ENCODE measurements at regions not wholly inside any gene's neighbourhood (a gene's known extent, or its start where the extent isn't known, plus 50 kb on each side); places are given as distances from the start of the nearest gene placed in this dataset.

DNA sequence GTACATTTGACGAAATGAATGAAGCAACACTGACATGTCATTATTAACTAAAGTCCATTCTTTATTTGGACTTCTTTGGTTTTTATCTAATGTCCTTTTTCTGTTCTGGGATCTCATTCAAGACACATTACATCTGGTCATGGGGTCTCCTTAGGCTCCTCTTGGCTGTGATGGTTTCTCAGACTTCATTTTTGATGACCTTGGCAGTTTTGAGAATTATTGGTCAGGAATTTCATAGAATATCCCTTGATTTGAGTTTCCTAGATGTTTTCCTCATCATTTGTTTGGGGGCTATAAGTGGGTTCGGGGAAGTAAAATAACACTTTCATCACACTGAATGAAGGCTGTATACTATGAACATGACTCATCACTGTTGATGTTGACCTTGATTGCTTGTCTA lies 770.6 kb downstream of the AACS start:
- DNase-seq (ENCODE audit: low spot score) = no peak
- no peak overlapping the region for H3K27ac ChIP-seq
- CTCF ChIA-PET = no interaction called here
- POLR2A ChIA-PET (ENCODE audit: low non-redundant PET) = no interaction called here
- TF ChIP-seq, protein P1, sequence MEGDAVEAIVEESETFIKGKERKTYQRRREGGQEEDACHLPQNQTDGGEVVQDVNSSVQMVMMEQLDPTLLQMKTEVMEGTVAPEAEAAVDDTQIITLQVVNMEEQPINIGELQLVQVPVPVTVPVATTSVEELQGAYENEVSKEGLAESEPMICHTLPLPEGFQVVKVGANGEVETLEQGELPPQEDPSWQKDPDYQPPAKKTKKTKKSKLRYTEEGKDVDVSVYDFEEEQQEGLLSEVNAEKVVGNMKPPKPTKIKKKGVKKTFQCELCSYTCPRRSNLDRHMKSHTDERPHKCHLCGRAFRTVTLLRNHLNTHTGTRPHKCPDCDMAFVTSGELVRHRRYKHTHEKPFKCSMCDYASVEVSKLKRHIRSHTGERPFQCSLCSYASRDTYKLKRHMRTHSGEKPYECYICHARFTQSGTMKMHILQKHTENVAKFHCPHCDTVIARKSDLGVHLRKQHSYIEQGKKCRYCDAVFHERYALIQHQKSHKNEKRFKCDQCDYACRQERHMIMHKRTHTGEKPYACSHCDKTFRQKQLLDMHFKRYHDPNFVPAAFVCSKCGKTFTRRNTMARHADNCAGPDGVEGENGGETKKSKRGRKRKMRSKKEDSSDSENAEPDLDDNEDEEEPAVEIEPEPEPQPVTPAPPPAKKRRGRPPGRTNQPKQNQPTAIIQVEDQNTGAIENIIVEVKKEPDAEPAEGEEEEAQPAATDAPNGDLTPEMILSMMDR (conservative IDR thresholded peaks at IDR 0.05; ENCODE audit: low read depth) = no peak

DNA sequence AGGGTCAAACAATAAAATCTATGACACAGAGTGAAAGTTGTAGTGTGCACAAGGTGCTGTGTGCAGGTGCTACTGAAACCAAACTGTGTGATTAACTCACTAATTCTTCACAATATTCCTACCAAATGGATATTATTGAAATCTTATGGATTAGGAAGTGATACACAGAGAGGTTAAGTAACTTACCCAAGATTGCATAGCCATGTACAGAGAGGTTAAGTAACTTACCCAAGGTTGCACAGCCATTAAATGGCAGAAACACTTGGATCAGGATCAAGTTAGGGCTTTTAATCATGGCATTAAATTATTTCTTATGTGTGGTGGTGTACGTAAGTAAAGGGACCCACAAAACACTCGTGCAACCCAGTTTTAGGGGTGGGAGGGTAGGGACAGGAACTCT lies 771.4 kb downstream of the AACS start:
- POLR2A ChIA-PET (ENCODE audit: low non-redundant PET) = no interaction called here
- no peak overlapping the region for H3K27ac ChIP-seq
- CTCF ChIA-PET = no interaction called here
- DNase-seq (ENCODE audit: low spot score) = no peak
- TF ChIP-seq, protein P1 (conservative IDR thresholded peaks at IDR 0.05; ENCODE audit: low read depth) = no peak

GRCh38 chr12:125841332-125841731 lies 776.1 kb downstream of the AACS start:
- DNase-seq (ENCODE audit: low spot score) = no peak
- ChIA-PET POLR2A (ENCODE audit: low non-redundant PET) (no interaction called here), CTCF (no interaction called here)
- no peak overlapping the region for H3K27ac ChIP-seq
- TF ChIP-seq, protein P1 (conservative IDR thresholded peaks at IDR 0.05; ENCODE audit: low read depth) = no peak

- ChIA-PET CTCF (no interaction called here), POLR2A (ENCODE audit: low non-redundant PET) (no interaction called here)
- DNase-seq (ENCODE audit: low spot score) = no peak
- TF ChIP-seq, protein P1 (conservative IDR thresholded peaks at IDR 0.05; ENCODE audit: low read depth) = no peak
- H3K27ac ChIP-seq = no peak overlapping the region
Observed at GRCh38 chr12:125852116-125852515, 786.9 kb downstream of the AACS start.

DNA sequence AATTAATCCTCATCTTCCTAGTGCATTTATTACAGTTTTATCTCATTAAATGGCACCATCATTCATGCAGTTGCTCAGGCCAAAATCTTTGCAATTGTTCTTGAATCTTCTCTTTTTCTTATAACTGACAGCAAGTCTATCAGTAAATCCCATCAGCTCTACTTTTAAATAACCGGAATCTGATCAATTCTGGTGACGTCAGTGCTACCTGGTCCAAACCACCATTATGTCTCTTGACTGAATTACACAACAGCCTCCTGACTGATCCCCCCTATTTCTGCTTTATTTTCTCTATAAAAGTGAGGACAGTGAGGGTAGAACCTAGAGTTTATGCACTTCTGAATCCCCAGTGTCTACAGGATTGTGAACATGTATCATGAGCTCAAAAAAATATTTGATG lies 787.4 kb downstream of the AACS start:
- ChIA-PET POLR2A (ENCODE audit: low non-redundant PET) (no interaction called here), CTCF (no interaction called here)
- DNase-seq (ENCODE audit: low spot score) = no peak
- H3K27ac ChIP-seq = no peak overlapping the region
- TF ChIP-seq, protein P1 (conservative IDR thresholded peaks at IDR 0.05; ENCODE audit: low read depth) = no peak

GRCh38 chr12:125853670-125854069 lies 788.4 kb downstream of the AACS start:
- H3K27ac ChIP-seq = no peak overlapping the region
- CTCF ChIA-PET = no interaction called here
- no peak for DNase-seq (ENCODE audit: low spot score)
- POLR2A ChIA-PET (ENCODE audit: low non-redundant PET) = no interaction called here
- TF ChIP-seq, protein P1 (conservative IDR thresholded peaks at IDR 0.05; ENCODE audit: low read depth) = no peak

DNA sequence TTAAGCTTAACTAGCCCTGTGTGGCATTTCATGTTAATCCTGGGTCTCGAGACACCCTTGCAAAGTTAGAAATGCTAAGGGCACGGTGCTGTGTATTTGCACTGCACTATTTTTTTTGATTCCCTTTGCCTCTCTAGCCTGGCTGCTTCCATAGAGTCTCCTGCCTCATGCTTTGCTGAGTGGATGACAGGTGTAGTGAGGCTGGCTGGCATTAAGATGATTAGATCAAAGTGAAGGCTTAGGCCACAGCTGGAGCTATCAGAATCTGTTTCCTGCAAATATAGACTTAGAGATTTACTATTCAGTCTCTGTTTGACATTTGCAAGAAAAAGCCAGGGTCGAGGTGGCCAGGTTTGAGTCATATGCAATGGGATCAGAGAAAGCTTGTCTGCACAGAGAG lies 791.1 kb downstream of the AACS start:
- TF ChIP-seq, protein P1 (conservative IDR thresholded peaks at IDR 0.05; ENCODE audit: low read depth) = no peak
- H3K27ac ChIP-seq = no peak overlapping the region
- no peak for DNase-seq (ENCODE audit: low spot score)
- ChIA-PET CTCF (no interaction called here), POLR2A (ENCODE audit: low non-redundant PET) (no interaction called here)

Measured in RWPE1 (cell line).